Hematopoietic multipotent progenitor cell treated with erythropoietin and hydrocortisone succinate and interleukin-3 and kit ligand, for 6 days (in vitro differentiated cells): ENCODE measurements at regions not wholly inside any gene's neighbourhood (a gene's known extent, or its start where the extent isn't known, plus 50 kb on each side); places are given as distances from the start of the nearest gene placed in this dataset.
A peak's percentile ranks its signal among the peaks of the same experiment; 100 is the strongest.

Experiments
- DNase-seq: peaks from one replicate; pipeline ENCODE4 v3.0.0-alpha.2; 2015

DNA sequence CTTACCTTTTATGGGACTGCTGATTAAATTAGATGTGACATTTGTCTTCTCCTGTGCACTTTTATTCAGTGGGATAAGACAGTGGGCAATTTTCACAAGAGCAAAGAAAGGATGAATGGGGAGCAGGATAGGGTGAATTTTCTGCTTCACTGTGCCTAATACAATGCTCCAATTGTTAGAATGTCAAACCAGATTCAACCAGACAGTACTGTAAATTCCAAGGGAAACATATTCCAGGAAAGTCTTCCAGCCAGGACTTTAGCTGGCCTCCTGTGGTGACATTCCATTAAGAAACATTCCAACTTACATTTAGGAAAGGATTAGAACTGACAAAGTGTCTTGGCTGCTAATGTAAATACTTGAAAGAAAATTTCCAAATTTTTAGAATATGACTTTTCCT is 100.1 kb upstream of the PROK2 start:
- DNase-seq = no peak

DNA sequence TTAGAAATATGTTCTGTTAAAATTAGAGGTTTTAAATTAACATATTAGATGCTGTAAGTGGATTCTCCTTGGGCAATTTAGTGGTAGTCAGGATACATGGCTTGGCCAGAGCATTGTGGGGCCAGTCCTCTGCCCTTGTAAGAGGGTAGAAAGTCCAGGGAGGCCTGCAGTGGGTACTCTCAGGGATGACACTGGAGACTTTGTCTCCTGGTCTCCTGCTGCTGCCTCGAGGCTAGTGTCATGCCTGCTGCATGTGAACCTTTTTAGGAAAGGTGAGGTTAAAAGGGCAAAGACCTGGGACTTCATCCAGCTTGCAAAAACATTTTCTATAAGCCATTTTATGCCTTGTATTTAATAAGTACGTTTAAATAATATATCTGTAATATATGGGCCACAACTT is 96.8 kb upstream of the PROK2 start:
- DNase-seq = no peak

DNA sequence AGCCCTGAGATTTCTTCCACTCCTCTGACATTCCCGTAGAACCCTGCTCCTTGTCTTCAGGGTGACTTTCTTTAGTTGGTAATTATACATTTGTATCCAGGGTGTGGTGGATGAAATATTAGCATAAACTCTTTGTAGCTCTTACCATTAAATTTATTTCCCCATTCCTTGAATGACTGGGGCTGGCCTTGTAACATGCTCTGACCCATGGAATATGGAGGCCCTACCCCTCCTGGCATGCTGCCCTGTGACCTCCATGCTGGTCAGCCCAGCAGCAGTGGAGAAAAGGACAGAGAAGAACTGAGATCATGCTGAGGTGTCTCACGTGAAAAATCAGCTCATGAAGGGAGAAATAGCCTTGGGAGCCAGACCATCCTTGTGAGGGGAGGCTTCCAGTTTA is 96.1 kb upstream of the PROK2 start:
- no peak for DNase-seq

DNA sequence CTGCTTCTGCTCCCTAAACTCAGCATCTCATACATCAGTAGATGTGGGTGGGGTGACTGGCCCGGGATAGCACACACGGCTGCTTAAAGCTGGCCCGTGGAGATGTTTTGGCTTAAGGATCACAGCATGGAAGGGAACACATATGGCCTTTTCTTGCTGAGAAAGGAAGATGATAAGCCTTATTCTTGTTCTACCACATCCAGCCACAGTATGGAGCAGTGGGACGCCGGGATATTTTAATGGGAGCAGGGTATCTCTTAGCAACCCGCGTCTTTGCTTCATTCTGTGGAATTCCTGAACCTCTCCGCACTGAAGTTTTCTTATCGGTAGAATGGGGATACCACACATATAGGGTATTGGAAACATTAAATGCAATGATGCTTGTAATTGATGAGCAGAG is 94.1 kb upstream of the PROK2 start:
- no peak for DNase-seq

GRCh38 chr3:71876135-71877105 is 91.5 kb upstream of the PROK2 start:
- no peak for DNase-seq

DNA sequence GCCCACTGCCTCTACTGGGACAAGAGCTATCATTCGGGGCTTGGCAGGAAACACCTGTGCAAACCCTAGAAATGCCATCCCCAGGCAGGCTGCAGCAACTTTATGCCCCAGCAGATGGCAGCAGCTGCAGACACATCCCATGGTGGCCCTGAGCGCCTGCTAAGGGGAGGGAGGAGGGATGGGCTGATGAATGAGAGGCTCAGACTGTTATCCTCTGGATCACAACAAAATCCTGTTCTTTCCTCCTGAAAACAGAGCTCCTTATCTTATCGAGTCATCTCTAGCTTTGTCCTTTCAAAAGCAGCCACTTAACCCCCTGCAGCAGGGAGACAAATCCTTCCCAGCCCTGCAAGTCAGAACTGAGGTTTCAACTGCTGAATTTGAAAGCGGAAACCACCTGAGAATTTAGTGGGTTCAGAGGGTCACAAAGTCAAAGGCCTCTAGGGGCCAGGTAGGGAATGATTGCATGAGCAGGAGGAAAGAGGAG is 90.6 kb upstream of the PROK2 start:
- peak; percentile 86 for DNase-seq

DNA sequence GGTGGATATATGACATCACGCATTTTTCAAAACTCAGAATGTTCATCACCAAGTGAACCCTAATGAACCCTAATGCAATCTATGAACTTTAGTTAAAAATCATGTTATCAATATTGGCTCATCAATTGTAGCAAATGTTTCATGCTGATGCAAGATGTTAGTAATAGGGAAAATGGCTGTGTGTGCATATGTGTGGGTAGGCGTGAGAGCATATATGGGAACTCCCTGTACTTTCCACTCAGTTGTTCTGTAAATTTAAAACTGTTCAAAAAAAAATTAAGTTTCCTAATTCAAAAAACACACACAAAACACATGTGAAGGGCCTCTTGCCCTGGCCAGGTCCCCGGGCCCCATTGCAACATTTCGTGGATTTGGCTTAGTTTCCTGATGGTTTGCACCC is 89.7 kb upstream of the PROK2 start:
- DNase-seq = peak; percentile 6

DNA sequence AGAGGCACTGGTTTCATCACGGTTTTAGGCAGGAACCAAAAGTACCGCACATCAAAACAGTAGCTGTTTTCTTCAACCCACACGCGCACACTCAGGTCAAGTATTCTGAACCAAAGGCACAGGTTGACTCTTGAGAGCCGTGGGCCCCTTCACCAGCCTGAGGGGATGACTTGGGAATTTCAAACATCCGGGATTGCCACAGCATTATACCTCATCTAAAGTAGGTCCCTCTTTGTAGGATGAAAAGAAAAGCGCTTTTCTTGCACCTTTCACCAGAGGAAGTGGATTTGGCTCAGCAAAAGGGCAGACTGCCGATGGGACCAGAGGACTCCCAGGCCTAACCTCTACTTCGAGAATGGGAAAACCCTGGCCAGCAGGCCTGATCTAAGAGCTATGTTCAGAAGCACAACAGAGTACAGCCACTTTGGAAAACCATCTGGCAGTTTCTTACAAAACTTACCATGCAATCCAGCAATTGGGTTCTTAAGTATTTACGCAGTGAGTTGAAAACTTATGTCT is 88.2 kb upstream of the PROK2 start:
- DNase-seq = no peak

- no peak for DNase-seq
Measured at GRCh38 chr3:71872256-71872655, 87.3 kb upstream of the PROK2 start.

GRCh38 chr3:71870966-71871512 is 86.1 kb upstream of the PROK2 start:
- no peak for DNase-seq

- DNase-seq = no peak
Measured at GRCh38 chr3:71868876-71869275, 83.9 kb upstream of the PROK2 start.

GRCh38 chr3:71865727-71866126 is 80.8 kb upstream of the PROK2 start:
- DNase-seq = no peak

DNA sequence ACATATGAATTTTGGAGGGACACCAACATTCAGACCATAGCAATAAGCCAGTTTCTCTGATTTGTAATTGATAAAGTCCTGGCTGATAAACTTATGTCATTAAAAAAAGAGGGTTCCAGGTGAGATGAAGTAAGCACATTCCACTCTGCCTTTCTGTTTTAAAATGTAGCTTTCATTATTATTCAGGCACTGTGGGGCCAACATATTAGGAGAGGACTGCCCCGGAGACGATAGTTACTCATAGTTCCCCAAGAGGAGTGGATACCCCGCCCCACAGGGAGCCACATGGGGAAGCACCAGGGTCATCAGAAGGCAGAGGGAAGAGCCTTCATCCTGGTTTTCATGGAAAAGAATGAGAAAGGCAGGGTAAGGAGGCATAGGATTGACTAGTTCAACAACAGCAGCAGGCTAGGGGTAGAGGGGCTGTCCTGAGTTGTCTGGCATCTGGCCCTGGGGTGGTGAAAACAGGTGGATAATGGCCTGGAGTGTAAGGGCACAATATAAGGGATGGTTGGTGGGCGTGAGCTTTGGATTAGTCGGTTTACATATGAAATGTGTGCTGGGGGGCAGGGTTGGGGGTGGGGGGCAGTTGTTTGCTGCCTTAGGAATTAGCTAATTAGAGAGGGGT is 78.7 kb upstream of the PROK2 start:
- no peak for DNase-seq

GRCh38 chr3:71862371-71863140 is 77.6 kb upstream of the PROK2 start:
- DNase-seq = no peak

GRCh38 chr3:71859123-71859519 is 74.2 kb upstream of the PROK2 start:
- peak; percentile 94 for DNase-seq

DNA sequence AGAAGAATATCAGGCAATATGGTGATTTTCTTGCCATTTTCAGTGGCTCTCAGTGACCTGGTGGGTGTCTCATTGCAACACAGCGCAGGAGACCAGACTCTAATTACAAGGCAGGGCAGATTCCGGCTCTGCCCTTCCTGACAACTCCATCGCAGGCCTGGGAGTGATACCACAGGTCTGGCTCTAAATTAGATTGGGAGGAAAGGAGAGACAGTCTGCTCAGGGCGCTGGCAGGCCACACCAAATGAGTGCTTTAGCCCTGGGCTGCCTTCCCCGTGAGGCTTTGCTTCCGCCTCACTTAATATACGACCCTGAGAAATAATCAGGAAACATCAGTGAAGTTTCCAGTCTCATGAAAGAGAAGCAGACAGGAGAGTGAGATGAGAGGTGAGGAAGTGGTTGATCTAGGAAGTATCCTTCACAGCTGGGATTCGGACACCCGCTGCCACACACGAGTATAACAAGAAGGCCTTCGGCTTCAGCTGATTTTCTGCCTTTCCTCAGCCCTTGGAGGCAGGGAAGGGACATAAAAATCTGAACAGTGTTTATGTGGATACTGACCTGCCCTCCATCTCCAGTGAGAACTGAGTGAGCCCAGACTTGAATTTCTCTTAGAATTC is 73.7 kb upstream of the PROK2 start:
- no peak for DNase-seq

- no peak for DNase-seq
Measured at GRCh38 chr3:71857956-71858355, 73.0 kb upstream of the PROK2 start.

- DNase-seq = no peak
Measured at GRCh38 chr3:71854706-71855105, 69.8 kb upstream of the PROK2 start.

DNA sequence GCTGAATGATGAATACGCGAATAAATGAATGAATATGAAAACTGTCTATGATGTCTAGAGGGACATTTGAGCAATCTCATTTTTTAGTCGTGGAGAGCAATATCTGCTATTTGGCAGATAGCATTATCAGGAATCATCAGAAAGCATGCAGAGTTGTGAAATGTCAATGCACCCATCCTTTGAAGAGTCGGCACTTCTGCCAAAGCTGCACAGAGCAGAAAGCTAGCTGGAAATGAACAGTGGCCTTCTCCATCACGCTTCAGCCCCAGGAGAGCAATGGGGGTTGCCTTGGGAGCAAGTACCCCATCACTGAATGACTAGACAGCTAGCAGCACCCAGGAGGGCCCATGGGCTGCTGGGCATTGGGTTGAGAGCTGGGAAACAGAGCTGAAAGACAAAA is 69.1 kb upstream of the PROK2 start:
- peak; percentile 50 for DNase-seq

- no peak for DNase-seq
Measured at GRCh38 chr3:71851878-71852277, 66.9 kb upstream of the PROK2 start.

GRCh38 chr3:71850654-71851053 is 65.7 kb upstream of the PROK2 start:
- no peak for DNase-seq

- DNase-seq = no peak
Measured at GRCh38 chr3:71849681-71850080, 64.7 kb upstream of the PROK2 start.
